Mesendoderm (in vitro differentiated cells): ENCODE measurements at regions not wholly inside any gene's neighbourhood (a gene's known extent, or its start where the extent isn't known, plus 50 kb on each side); places are given as distances from the start of the nearest gene placed in this dataset.

Experiments used
- DNase-seq: peaks from one replicate; pipeline ENCODE4 v3.0.0; 2013
- H2AK5ac ChIP-seq: 2 replicates; pipeline ENCODE4 v1.6.1; 2013; ENCODE audit warnings: low read length, inconsistent platforms
- H2BK120ac ChIP-seq: 2 replicates; pipeline ENCODE4 v1.6.1; 2013; ENCODE audit warnings: low read depth, mild to moderate bottlenecking, low read length, moderate library complexity, mixed read lengths
- H2BK15ac ChIP-seq: replicated peaks from 2 replicates; pipeline ENCODE4 v1.6.1; 2013; ENCODE audit warnings: low read depth, mild to moderate bottlenecking, moderate library complexity
- H2BK5ac ChIP-seq: 2 replicates; pipeline ENCODE4 v1.6.1; 2013; ENCODE audit warnings: low read length, inconsistent platforms
- H3K18ac ChIP-seq: 2 replicates; pipeline ENCODE4 v1.6.1; 2013; ENCODE audit warnings: mild to moderate bottlenecking, low read length, mixed read lengths
- H3K23ac ChIP-seq: one replicate; pipeline ENCODE4 v1.6.1; 2013; ENCODE audit warnings: low read length
- H3K27ac ChIP-seq: 2 replicates; pipeline ENCODE4 v1.5.1; 2013; ENCODE audit warnings: low read depth, mild to moderate bottlenecking, inconsistent platforms, low read length, moderate library complexity
- H3K27me3 ChIP-seq: 2 replicates; pipeline ENCODE4 v1.6.1; 2013; ENCODE audit warnings: low read length, control low read depth, mild to moderate bottlenecking, inconsistent platforms; ENCODE audit not compliant: insufficient read depth, poor library complexity
- H3K36me3 ChIP-seq: 2 replicates; pipeline ENCODE4 v1.6.1; 2013; ENCODE audit warnings: low read length, inconsistent platforms; ENCODE audit not compliant: control insufficient read depth, insufficient read depth
- H3K4ac ChIP-seq: one replicate; pipeline ENCODE4 v1.6.1; 2013; ENCODE audit warnings: low read depth, mild to moderate bottlenecking, low read length, moderate library complexity
- H3K4me1 ChIP-seq: 2 replicates; pipeline ENCODE4 v1.6.1; 2013; ENCODE audit warnings: low read depth, low read length, inconsistent platforms; ENCODE audit not compliant: control insufficient read depth
- H3K4me2 ChIP-seq: 2 replicates; pipeline ENCODE4 v1.6.1; 2013; ENCODE audit warnings: low read length
- H3K4me3 ChIP-seq: 2 replicates; pipeline ENCODE4 v1.5.1; 2013; ENCODE audit warnings: mild to moderate bottlenecking, low read length
- H3K56ac ChIP-seq: one replicate; pipeline ENCODE4 v1.6.1; 2013; ENCODE audit warnings: low read length
- H3K79me1 ChIP-seq: 2 replicates; pipeline ENCODE4 v1.6.1; 2013; ENCODE audit warnings: low read length, inconsistent platforms
- H3K79me2 ChIP-seq: 2 replicates; pipeline ENCODE4 v1.6.1; 2013; ENCODE audit warnings: mild to moderate bottlenecking, low read length; ENCODE audit not compliant: control insufficient read depth, insufficient read depth
- H3K9ac ChIP-seq: 2 replicates; pipeline ENCODE4 v1.6.1; 2013; ENCODE audit warnings: low read length, inconsistent platforms
- H4K5ac ChIP-seq: one replicate; pipeline ENCODE4 v1.6.1; 2013; ENCODE audit warnings: low read length
- H4K8ac ChIP-seq: one replicate; pipeline ENCODE4 v1.6.1; 2013; ENCODE audit warnings: low read depth, mild to moderate bottlenecking, control low read depth, low read length, moderate library complexity
- WGBS: extraction: QIAGEN DNeasy Blood & Tissue Kit; methylation state at CpG from one replicate; pipeline ENCODE4 v1.1.7; 2013; ENCODE audit warnings: low lambda C conversion rate, missing lambda C conversion rate; ENCODE audit not compliant: insufficient coverage; ENCODE audit errors: extremely low coverage; 5-methylcytosine and 5-hydroxymethylcytosine counted together

DNA sequence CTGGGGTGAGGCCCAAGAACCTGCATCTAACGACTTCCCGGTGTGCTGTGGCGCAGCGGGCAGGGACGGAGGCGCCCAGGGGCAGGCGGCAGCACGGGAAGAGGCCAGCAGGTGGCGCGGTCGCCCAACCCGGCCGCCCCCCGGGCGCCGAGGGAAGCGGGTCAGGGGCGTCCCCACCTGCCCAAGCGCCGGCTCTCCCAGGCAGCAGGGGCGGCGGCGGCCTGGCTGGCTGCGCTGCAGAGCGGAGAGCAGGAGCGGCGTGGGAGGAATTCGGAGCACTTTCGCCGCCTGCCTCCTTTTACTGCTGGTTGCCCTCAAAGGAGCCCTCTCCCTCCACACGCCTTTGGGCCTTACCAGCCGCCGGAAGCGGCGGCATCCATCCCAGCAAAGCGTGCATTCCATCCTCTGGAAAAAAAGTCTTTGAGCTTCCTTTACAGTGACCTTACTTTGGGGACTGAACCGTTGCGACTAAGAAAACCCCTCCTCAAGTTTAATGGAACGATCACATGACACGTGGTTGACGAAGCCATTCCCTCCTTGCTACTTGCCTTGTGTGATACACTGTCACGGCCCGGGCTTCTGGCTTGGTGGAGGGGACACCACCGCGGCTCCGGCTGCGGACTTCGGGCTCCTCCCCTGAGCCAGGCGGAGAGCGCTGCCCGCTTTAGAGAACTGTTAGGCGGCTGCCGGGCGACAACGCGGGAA, 106.8 kb upstream of the CLMP start:
- Histone ChIP-seq H3K4me1 (peaks cover 8% of the 10 kb centered on the region), H3K4ac (no peak overlapping the region), H2BK120ac (no peak overlapping the region), H3K79me1 (no peaks in the 10 kb centered on the region), H2BK15ac (no peak overlapping the region), H3K79me2 (no peaks in the 10 kb centered on the region), H3K36me3 (no peaks in the 10 kb centered on the region), H3K27ac (no peak overlapping the region), H4K8ac (no peak overlapping the region), H3K4me3 (peak overlapping the region; percentile 34), H2BK5ac (no peak overlapping the region), H3K9ac (peak overlapping the region; percentile 50), H4K5ac (no peak overlapping the region), H2AK5ac (no peak overlapping the region), H3K56ac (peak overlapping the region; percentile 15), H3K23ac (no peak overlapping the region), H3K4me2 (peak overlapping the region; percentile 62), H3K18ac (no peak overlapping the region), H3K27me3 (no peaks in the 10 kb centered on the region)
- peak; percentile 89 for DNase-seq
- WGBS = no CpG with 5 or more reads among the region's 56 CpGs

DNA sequence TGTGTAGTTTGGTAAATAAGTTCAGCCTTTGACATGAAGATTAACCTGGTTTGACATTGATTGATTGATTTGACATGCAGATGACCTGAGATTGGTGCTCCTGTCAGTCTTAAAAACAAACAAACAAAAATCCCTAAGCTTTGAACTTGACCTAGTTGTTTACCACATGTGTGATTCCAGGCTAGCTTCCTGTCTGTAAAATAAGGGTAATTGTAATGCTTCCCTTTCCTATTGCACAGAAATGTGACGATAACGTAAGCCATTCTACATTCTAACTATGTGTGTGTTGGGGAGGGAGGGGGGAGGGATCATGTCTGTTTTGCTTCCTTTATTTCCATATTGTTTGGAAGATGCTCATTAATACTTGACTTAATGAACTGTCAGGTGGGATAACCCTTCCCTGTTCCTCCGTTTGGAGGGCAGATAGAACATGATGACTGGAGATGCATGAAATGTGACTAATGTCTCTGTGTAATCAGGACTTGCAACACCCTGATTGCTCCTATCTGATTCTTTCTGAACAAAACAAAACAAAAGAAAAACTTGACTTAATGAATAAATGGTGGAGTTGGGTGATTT, 106.1 kb upstream of the CLMP start:
- Histone ChIP-seq H3K79me1 (no peaks in the 10 kb centered on the region), H3K23ac (no peak overlapping the region), H3K4me3 (no peak overlapping the region), H2AK5ac (no peak overlapping the region), H3K27me3 (no peaks in the 10 kb centered on the region), H2BK5ac (no peak overlapping the region), H4K5ac (no peak overlapping the region), H3K18ac (no peak overlapping the region), H3K4me2 (no peak overlapping the region), H2BK15ac (no peak overlapping the region), H3K27ac (no peak overlapping the region), H3K4ac (no peak overlapping the region), H2BK120ac (no peak overlapping the region), H3K4me1 (peaks cover 8% of the 10 kb centered on the region), H3K56ac (no peak overlapping the region), H3K9ac (no peak overlapping the region), H3K36me3 (no peaks in the 10 kb centered on the region), H4K8ac (no peak overlapping the region), H3K79me2 (no peaks in the 10 kb centered on the region)
- WGBS = no CpG with 5 or more reads among the region's 3 CpGs
- peak; percentile 84 for DNase-seq

- no peak for DNase-seq
- Histone ChIP-seq H3K4me2 (no peak overlapping the region), H3K4me1 (peaks cover 6% of the 10 kb centered on the region), H2BK15ac (no peak overlapping the region), H3K79me2 (no peaks in the 10 kb centered on the region), H2BK5ac (no peak overlapping the region), H4K8ac (no peak overlapping the region), H3K36me3 (no peaks in the 10 kb centered on the region), H3K23ac (no peak overlapping the region), H3K27ac (no peak overlapping the region), H3K4ac (no peak overlapping the region), H3K27me3 (no peaks in the 10 kb centered on the region), H3K79me1 (no peaks in the 10 kb centered on the region), H4K5ac (no peak overlapping the region), H3K9ac (no peak overlapping the region), H2AK5ac (no peak overlapping the region), H3K4me3 (no peak overlapping the region), H3K56ac (no peak overlapping the region), H2BK120ac (no peak overlapping the region), H3K18ac (no peak overlapping the region)
- WGBS = no CpG with 5 or more reads among the region's 7 CpGs
These were observed 104.7 kb upstream of the CLMP start for GRCh38 chr11:123299721-123300120.

DNA sequence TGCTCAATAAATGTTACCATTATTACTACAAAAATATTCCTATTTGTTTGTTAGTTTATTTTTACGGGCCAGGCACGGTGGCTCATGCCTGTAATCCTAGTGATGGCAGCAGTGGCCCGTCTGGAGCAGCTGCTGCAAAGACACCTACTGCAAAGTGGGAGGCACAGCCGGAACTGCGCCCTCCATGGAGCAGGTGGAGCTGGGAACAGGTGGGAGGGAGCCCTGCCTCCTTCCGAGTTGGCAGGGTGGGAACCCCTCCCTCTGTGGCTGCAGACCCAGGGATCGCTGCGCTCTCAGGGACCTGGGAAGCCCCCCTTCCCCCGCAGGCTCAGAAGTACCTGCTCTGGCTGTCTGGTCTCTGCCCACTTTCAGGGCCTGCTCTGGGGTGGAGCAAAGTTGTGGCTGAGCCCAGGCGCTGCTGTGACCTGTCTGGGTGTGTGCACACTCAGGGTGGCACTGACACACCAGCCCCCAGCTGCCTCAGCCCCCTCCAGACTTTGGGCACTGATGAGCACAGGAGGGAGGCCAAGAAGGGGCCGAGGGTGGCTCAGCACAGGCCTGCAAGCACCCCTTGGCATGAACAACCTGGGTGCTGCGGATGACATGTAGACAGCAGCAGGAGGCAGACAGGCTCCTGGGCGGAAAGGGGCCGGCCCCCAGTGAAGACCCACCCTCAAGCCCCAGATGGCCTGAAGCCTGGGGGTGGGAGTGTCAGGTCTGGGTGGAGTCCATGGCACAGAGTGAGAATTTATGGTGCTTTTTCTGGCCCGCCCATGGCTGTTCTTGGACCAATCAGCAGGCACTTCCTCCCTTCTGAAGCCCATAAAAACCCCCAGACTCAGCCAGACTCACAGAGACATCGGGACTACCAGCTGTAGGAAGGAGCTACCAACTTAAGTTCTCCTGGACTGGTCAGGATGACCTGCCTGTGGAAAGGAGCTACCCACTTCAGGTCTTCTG, 103.7 kb upstream of the CLMP start:
- no peak overlapping the region for H3K4me3 ChIP-seq
- H3K18ac ChIP-seq = no peak overlapping the region
- H2AK5ac ChIP-seq = no peak overlapping the region
- no peak overlapping the region for H4K8ac ChIP-seq
- DNase-seq = peak; percentile 47
- H2BK5ac ChIP-seq = no peak overlapping the region
- H3K79me1 ChIP-seq = no peaks in the 10 kb centered on the region
- H2BK15ac ChIP-seq = no peak overlapping the region
- WGBS = no CpG with 5 or more reads among the region's 16 CpGs
- H4K5ac ChIP-seq = no peak overlapping the region
- no peak overlapping the region for H3K27ac ChIP-seq
- H2BK120ac ChIP-seq = no peak overlapping the region
- no peaks in the 10 kb centered on the region for H3K36me3 ChIP-seq
- H3K9ac ChIP-seq = no peak overlapping the region
- H3K27me3 ChIP-seq = no peaks in the 10 kb centered on the region
- H3K23ac ChIP-seq = no peak overlapping the region
- H3K56ac ChIP-seq = no peak overlapping the region
- H3K4me1 ChIP-seq = peaks cover 6% of the 10 kb centered on the region
- no peaks in the 10 kb centered on the region for H3K79me2 ChIP-seq
- no peak overlapping the region for H3K4me2 ChIP-seq
- H3K4ac ChIP-seq = no peak overlapping the region

DNA sequence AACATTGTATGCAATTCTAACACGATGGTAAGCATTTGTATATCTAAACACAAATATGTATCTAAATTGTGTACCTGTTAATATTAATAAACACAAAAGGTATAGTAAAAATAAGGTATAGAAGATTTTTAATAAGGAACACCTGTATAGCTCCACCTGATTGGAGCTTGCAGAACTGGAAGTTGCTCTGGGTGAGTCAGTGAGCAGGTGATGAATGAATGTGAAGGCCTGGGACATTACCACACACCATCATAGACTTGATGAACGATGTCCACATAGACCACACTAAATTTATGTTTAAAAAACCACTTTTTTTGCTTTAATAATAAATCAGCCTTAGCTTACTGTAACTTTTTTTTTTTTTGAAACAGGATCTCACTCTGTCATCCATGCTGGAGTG, 97.6 kb upstream of the CLMP start:
- H3K4me2 ChIP-seq = no peak overlapping the region
- no peaks in the 10 kb centered on the region for H3K27me3 ChIP-seq
- H3K56ac ChIP-seq = no peak overlapping the region
- no peak overlapping the region for H2BK120ac ChIP-seq
- no peak overlapping the region for H3K27ac ChIP-seq
- no peaks in the 10 kb centered on the region for H3K4me1 ChIP-seq
- no peak overlapping the region for H2BK5ac ChIP-seq
- H2AK5ac ChIP-seq = no peak overlapping the region
- H3K9ac ChIP-seq = no peak overlapping the region
- H3K4ac ChIP-seq = no peak overlapping the region
- H3K4me3 ChIP-seq = no peak overlapping the region
- H3K23ac ChIP-seq = no peak overlapping the region
- no peak for DNase-seq
- no CpG with 5 or more reads among the region's 2 CpGs for WGBS
- H3K36me3 ChIP-seq = no peaks in the 10 kb centered on the region
- no peaks in the 10 kb centered on the region for H3K79me2 ChIP-seq
- no peak overlapping the region for H2BK15ac ChIP-seq
- H3K79me1 ChIP-seq = no peaks in the 10 kb centered on the region
- no peak overlapping the region for H4K5ac ChIP-seq
- no peak overlapping the region for H4K8ac ChIP-seq
- H3K18ac ChIP-seq = no peak overlapping the region
